NCI-H2171 (cell line): ENCODE measurements at regions not wholly inside any gene's neighbourhood (a gene's known extent, or its start where the extent isn't known, plus 50 kb on each side); places are given as distances from the start of the nearest gene placed in this dataset.
"Not testable (repeated sequence)": the region's sequence is repeated elsewhere in the genome, so short reads cannot be mapped to it uniquely, and the experiment has no call there.

Experiments
- DNase-seq: peaks from one replicate; lab custom pipeline; 2025; lab: John Stamatoyannopoulos, UW

DNA sequence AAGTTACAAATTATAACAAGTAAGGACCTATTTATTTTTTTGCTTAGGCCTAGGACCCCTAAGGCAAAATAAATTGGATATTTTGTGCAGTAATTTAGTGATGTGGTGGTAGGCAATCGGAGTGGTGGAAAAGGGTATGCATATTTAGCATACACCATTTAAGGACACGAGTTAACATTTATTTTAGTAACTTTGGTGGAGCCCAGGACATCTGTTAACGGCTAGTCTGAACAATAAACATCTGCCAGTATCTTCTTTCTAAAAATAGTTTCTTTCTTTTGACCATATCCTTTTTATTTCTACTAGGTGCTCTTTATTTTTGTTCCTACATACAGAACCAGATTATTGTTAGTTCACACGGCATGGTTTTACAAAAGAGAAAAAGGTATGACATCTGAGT lies 326.3 kb downstream of the CHL1 start:
- DNase-seq: no peak

DNA sequence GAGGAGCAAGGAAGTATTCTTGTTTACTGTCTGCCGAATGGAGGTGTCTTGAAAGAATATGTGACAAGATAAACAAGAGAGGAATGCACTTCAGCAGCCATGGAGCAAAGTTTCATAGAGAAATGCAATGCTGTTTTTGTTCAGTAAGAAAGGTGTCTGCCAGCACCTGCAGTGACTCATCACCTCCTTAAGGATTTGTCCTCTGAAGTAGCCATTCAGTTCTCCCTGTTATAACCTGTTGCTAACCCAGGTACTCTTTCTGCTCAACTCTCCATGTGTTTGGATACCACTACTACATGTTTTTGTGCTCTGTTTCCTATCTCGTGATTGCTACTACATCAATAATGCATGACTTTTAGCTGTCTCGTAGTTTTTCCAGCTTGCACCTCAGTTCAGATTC lies 328.9 kb downstream of the CHL1 start:
- DNase-seq: no peak

DNA sequence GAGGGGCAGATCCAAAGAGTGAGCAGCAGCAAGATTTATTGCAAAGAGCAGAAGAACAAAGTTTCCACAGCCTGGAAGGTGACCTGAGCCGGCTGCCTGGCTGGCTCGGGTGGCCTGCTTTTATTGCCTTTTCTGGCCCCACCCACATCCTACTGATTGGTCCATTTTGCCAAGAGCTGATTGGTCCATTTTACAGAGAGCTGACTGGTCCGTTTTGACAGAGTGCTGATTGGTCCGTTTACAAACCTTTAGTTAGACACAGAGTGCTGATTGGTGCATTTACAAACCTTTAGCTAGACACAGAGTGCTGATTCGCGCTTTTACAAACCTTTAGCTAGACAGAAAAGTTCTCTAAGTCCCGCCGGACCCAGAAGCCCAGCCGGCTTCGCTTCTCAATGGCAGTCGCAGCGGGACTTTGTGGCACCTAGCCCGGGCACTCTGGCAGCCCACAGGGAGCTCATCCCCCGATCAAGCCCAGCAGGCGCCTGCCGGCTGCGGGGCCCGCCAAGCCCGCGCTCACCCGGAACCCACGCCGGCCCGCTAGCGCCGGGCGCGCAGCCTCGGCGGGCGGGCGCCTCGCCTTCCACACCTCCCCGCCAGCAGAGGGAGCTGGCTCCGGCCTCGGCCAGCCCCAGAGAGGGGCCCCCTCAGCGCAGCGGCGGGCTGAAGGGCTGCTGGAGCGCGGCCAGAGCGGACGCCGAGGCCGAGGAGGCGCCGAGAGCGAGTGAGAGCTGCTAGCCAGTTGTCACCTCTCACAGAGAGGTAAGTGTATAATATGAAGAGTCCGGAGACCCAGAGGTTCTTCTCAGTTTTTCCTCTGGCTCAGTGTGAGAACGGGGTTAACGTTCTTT lies 339.2 kb downstream of the CHL1 start:
- no peak for DNase-seq

DNA sequence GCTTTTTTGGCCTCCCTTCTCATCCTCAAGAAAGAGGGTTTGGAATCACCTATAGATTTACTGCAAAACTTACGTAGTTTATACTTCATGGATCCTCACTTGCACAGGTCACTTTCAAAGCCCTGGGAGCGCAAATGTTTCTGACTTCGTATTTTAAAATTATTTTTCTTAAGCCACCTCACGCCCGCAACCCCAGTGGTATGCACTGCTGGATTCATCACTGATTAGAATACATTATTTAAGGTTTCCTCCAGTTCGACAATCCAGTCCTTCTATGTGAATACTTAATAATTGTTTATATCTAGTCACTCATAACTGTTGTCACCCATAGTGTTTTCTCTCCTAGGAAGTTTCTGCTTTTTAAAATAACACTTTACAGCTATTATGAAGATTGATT lies 339.9 kb downstream of the CHL1 start:
- DNase-seq: no peak

DNA sequence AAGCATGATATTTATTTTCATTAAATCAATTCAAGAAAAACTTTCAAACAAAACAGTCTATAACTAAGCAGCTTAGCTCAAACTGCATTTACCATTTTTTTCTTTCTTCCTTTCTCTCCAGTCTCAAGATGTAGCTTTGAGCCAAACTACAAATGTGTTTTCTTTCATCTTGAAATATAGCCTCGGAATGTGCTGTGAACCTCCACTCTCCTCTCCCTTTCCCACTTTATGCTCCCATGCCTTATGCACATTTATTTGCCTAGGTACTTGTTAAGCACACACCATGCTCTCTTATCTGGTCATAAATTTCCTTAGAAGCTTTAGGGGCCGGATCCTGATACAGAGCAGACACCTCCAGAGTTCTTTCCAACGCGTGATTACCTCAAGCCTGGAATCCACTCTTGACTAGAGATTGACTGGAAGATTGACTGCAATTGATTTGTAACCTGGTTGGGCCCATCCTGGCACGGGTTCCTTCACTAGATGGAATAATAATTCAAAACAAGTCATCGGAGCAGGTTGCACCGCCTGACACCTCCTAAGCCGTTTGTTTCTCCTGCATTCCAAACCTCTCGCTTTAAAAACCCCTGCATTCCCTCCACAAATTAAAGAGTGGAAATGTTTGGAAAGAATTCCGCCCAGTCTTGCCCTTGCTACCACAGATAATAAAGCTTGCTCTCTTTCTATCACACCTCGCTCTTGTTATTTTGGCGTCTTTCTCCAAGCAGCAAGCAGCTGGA lies 344.7 kb downstream of the CHL1 start:
- DNase-seq: no peak

DNA sequence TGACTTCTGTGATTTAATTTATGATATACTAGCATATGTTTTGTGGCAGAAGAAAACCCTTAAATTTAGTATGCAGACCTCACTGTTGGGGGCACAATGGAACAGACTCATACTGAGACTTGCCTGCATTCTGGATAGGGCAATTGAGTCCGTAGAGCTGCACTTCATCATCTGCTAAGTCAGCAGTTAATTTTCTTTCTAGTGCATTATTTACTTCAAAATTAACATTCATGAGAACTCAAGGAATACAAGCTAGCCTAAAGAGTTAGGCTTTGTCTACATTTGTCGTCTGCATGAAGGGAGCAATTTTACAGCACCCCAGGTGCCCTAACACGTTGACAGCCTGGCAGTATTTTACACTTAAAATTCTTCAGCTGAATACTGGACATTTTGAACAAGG lies 345.5 kb downstream of the CHL1 start:
- no peak for DNase-seq

DNA sequence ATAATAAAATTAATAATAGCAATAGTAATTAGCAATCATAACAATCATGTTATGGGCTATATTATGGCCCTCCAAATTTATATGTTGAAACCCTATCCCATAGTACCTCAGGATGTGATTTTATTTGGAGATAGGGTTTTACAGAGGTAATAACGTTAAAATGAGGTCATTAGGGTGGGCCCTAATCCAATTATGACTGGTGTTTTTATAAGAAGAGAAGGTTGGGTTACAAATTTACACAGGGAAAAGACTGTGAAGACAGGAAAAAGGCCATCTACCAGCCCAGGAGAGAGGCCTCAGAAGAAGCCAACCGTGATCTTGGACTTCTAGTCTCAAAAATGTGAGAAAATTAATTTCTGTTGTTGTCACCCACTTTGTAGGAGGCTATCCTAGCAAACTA lies 353.1 kb downstream of the CHL1 start:
- no peak for DNase-seq

DNA sequence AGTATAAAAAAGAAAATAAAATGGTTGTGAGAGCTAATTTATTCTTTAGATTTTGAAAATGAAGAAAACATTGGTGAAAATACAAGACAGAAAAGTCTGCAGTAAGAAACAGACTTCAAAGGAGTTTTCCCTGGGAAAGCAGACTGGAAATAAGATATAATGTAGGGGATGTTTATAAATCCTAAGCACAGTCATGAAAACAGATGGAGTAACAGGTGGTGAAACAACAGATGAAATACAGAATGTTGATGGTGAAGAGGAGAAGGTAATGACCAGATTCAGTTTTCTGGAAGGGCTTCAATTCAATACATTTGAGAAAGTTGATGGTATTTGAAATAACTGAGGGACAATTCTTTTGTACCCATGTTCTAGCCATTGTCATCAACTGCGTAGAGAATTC lies 353.9 kb downstream of the CHL1 start:
- DNase-seq: peak; percentile 43

DNA sequence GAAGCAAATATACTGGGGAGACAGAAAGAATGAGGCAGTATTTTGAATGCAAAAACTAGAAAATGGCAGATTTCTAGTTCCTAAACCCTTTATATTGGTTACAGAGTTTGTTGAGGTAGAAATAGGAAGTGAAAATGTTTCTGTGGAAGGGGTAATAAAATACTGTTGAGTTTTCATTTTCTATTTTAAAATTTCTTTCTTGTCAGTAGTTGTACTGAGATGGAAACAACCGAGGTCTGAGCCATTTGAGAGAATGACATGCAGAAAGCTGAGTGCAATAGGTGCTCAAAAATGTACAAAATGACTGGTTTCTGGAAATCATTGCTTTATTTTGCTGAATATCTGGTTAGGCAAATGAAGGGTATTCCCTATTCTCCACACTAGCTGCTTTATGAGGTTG lies 361.4 kb downstream of the CHL1 start:
- no peak for DNase-seq

DNA sequence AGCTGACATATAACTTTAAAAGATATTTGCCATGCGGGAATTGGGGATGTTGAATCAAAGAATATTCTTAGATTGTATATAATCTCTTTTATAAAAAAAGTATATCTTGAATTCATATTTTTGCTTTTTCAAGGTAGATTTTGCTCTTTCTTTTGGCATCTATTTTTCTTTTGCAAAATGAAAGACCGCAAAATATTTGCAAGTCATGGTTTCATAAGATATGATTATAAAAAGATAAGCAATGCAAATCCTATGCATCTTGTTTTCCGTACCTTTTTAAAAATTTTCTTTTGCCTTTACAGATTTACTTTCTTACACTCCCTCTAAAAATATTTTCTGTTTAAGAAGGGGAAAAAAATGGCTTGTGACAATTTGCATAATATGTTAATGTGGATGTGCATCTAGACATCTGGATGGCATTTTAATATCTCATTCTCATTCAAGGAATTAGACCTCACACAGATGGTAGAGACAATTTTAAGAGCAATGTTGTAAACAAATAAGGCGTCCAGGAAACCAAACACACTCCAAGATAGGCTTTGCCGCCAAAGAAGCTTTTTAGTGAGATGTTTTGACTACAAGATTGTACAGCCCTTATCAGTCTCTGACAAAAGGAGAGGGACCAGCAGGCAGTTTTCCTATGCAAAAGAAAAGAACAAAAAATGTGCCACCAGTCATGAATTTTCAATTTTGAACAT lies 371.1 kb downstream of the CHL1 start:
- DNase-seq: no peak

DNA sequence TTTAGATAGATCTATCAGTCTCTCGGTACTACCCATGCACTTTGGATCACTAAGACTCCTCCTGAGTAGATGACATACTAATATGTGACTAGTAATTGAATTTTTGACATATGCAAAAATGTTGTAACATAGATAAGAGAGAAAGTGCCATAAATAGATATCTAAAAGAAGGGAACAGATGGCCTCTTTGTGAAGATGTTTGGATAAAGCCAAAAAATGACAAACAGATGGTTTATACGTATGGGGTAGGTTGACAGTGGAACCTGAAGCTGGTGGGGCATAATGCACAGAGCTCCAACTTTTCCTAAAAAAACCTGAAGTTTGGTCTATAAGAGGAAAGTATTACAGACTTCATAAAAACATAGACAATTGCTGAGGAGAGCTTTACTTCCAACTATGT lies 383.0 kb downstream of the CHL1 start:
- DNase-seq: peak; percentile 6

DNA sequence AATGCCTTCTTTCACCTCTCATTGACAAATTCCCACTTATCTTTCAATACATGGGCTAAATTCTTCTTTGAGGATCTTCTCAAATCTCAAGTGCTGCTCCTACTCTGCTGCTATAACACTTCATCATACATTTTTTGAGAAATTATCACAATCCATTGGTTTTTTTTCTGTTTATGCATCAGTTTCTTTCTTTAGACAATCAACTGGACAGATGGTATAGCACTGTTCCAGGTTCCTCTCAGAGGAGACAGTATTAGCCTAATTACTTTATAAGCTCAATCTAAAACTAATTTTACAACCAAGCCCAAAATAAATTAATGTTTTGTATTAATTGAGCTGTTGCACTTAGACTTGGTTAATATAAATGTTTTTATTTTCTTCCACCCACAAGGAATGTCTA lies 392.5 kb downstream of the CHL1 start:
- DNase-seq: not testable (repeated sequence)

DNA sequence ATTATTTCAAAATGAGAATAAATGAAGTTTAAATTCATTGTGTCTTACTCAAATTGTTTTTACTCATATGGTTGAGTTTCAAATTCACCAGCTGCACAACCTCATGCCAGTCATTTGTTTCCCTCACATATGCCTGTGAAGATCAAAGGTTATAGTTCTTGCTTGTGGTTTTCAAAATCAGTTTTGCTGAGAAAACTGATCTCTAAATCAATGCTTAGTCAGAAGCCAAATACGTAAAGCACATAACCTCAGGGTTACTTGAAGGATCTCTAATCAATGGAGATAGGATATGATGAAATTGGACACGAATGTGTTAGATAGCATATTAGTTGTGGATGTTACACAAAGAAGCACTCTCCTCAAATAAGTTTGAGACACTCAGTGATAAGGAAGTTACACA lies 400.7 kb downstream of the CHL1 start:
- not testable (repeated sequence) for DNase-seq

DNA sequence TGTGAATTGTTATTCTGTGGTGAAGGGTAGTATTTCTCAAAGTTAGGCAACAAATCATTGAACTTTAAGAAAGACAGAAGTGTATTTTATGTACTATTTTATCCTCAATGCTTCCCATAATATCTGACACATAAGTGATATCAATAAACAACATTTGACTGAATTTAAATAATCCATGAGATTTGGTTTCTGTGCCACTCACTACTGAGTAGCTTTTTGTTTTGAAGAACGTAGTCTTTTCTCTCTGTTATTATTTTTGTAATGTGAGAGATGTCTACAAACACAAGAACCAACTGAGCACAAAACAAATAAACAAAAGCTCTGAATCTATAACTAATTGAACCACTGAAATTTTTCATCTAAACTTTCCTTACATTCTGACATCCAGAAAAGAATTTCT lies 401.2 kb downstream of the CHL1 start:
- DNase-seq: not testable (repeated sequence)

DNA sequence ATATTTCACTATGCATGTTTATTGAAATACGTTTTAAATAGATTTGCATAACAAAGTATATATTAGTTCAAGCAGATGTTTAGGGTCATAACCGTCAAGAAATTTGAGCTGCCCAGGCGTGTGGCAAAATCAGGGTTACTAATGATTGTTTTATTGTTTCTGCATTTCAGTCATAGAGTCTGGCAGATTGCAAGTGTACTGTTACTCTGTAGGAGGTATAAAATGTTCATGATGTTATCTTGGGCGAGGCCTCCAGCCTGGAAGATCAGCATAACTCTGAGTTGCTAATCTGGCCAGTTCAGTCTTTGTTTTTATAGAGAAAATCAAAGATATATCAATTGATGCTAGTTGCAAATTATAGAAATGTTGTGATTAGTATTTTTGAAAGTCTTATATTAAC lies 410.9 kb downstream of the CHL1 start:
- DNase-seq: not testable (repeated sequence)

DNA sequence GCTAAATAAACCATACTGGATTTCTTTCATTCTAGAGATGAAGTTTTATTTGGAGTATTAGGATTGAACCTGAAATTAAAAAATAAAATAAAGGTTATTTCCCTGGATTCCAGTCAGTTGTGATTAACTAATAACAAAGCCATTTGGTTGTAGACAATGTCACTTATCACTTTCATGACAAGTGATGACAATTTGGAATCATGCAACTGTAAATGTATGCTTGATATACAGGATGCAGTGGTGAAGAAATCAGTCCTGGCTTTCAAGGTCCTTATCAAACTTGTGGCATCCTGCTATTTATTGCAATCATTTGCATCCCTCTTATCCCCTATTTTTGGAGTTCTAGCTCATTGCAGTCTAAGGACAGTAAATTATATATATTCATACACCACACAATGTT lies 425.2 kb downstream of the CHL1 start:
- DNase-seq: no peak

DNA sequence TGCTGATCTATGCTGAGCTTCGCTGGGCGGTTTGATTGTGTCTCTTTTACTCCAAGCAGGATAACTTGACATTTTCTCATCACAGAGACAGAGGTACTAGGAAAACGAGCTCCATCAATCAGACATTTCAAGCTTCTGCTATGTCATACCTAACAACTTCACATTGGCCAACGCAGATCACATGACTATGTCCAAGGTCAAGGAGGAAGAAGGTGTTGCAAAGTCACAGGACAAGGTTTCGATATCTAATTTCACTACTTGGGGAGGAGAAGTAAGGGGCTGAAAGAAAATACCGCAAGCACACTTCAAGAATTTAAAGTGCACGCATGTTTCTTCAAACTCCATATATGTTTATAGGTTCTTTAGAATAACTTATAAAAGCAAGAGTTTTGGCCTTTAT lies 425.8 kb downstream of the CHL1 start:
- DNase-seq: no peak

DNA sequence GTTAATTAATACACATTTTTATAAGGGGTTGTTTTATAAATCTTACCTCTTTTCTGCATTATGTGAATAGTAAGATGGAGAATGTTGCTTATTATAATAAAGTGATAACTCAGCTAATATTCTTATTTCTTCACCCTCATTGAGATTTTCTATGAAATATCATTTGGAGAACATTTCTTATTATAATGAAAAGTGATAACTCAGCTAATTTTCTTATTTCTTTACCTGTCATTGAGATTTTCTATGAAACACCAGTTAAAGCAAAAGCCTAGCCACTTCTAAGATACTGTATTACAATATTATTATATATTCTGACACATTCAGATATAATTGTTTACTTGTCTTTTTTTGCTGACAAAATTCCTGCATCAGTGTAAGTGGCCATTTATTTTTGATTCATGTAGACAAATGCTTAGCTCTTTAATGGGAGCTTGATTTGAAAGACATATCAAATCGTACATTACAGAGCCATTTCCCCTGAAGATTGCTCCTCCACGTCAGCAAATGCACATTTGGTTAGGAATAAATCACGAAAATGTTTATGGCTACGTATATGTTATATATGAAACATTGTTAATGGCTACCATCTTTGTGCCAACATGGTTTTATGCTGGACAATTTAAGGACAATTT lies 427.5 kb downstream of the CHL1 start:
- no peak for DNase-seq

DNA sequence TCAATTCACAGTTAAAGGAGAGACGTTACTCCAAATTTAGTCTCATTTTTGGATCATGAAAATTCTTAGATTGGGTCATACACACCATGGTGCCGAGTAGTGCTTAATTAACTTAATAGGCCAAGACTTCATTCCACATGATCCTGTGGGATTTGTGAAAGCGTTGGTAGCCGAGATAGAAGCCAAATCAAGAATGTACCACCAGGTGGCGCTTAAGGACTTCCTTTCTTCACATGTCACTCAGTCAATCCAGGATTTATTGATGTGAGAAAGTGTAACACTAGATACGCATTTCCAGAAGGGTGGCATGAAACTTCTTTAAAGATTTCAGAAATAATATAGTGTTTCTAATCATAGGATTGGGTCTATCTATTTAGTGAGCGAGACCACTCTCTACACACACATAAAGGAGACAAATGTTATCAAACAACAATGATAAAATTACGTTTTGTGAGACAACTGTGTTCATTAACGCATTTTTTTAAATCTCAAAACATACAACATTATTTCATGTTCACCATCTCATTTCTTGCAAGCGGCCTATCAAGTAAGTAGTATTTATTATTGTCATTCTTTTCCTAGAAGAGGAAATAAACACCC lies 436.1 kb downstream of the CHL1 start:
- DNase-seq: peak; percentile 47

DNA sequence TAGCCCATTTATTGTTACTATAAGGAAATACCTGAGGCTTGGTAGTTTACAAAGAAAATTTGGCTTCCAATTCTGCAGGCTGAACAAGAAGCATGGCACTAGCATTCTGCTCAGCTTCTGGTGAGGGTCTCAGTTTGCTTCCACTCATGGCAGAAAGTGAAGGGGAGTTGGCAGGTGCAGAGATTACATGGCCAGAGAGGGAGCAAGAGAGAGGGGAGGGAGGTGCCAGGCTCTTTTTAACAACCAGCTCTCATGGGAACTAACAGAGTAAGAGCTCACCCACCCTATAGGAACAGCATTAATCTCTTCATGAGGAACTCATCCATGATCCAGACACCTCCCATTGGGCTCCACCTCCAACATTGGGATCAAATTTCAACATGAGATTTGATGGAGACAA lies 437.9 kb downstream of the CHL1 start:
- no peak for DNase-seq

DNA sequence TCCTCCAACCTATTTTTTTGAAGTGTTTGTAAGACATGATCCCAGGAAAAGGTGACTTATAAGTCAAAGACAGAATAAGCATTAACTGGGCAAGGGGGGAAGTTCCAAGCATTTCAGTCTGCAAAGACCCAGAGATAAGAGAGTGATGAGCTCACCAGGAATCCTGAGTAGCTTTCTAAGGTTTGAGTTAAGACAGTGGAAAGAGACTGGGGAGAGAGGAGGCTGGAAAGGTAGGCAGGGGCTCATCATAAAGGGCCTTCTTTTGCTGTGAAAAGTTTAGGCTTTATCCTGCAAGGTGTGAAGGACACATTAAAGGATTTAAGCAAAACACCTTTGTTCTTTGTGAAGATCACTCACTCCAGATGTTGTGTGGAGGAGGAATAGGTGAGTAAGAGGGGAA lies 438.8 kb downstream of the CHL1 start:
- DNase-seq: no peak

DNA sequence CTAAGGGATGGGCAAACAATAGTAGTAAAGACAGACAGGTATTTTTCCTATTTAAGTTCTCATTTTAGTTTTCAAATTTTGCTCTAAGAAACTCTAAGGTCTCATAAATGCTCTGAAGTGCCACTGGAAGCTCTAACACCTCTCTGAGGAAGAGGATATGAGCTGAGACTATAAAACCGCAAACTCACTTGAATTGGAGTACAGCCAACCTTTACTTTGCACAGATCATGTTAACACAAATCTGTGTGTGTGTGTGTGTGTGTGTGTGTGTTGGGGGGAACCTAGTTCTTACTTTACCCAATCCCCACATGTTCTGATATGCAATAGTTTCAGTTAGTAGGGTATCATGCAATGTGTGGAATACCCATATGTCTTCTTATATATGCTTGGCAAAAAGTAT lies 446.8 kb downstream of the CHL1 start:
- no peak for DNase-seq
